ENCODE measurements at regions not wholly inside any gene's neighbourhood (a gene's known extent, or its start where the extent isn't known, plus 50 kb on each side); places are given as distances from the start of the nearest gene placed in this dataset.
A peak's percentile ranks its signal among the peaks of the same experiment; 100 is the strongest.
"Not testable (repeated sequence)": the region's sequence is repeated elsewhere in the genome, so short reads cannot be mapped to it uniquely, and the experiment has no call there.

DNA sequence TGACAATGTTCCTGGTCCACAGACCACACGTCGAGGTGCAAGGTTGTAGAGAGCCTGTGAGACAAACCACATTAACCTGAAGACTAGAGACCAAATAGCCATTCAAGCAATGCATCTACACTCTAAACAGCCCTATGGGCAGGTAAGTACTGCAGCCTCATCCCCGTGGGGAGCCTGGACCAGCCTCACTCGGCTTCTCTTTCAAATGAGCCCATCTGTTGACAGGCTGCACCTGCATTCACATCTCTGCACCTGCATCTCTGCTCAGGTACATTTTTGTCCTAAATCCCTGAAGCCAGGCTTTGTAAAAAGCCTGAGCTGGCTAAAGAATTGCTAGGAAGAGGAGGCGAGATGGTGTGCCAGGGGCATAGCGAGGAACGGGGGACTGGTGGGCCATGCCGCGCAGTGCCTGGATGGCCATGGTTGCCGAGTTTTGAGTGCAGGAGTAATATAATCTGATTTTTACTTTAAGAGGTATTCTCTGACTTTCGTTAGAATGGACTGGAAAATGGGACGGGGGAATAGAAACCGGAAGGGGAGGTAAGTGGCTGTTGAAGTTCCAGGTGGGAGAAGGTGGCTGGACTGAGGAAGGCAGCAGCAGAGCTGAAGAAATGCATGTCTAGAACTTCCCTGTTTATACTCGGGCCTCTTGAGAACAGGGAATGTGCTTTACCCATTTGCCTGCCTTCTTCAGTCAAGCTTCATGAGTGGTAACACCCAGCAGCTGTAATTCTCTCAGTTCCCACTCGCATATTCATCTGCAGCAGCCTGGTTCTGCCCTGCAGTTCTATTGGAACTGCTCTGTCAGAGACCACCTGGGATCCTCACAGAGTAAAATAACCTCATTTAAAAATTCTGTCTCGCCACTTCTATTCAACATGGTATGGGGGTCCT lies 226.4 kb downstream of the OPA1 start:
- Histone ChIP-seq H3K9ac (no peak overlapping the region), H2AFZ (no peak overlapping the region), H3K4me2 (ENCODE audit: low read length) (no peak overlapping the region), H3K4me3 (ENCODE audit: low read depth, low read length) (no peak overlapping the region), H3K27me3 (ENCODE audit: control insufficient read depth, insufficient read depth, low read length) (no peaks in the 10 kb centered on the region), H3K27ac (no peak overlapping the region), H3K36me3 (ENCODE audit: control insufficient read depth, insufficient read depth, low read length) (no peaks in the 10 kb centered on the region), H3K9me3 (ENCODE audit: control insufficient read depth, low read length) (no peaks in the 10 kb centered on the region), H3K4me1 (no peaks in the 10 kb centered on the region), H3K79me2 (no peaks in the 10 kb centered on the region)
- TF ChIP-seq, protein P1, sequence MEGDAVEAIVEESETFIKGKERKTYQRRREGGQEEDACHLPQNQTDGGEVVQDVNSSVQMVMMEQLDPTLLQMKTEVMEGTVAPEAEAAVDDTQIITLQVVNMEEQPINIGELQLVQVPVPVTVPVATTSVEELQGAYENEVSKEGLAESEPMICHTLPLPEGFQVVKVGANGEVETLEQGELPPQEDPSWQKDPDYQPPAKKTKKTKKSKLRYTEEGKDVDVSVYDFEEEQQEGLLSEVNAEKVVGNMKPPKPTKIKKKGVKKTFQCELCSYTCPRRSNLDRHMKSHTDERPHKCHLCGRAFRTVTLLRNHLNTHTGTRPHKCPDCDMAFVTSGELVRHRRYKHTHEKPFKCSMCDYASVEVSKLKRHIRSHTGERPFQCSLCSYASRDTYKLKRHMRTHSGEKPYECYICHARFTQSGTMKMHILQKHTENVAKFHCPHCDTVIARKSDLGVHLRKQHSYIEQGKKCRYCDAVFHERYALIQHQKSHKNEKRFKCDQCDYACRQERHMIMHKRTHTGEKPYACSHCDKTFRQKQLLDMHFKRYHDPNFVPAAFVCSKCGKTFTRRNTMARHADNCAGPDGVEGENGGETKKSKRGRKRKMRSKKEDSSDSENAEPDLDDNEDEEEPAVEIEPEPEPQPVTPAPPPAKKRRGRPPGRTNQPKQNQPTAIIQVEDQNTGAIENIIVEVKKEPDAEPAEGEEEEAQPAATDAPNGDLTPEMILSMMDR (IDR thresholded peaks at IDR 0.05) = no peak

DNA sequence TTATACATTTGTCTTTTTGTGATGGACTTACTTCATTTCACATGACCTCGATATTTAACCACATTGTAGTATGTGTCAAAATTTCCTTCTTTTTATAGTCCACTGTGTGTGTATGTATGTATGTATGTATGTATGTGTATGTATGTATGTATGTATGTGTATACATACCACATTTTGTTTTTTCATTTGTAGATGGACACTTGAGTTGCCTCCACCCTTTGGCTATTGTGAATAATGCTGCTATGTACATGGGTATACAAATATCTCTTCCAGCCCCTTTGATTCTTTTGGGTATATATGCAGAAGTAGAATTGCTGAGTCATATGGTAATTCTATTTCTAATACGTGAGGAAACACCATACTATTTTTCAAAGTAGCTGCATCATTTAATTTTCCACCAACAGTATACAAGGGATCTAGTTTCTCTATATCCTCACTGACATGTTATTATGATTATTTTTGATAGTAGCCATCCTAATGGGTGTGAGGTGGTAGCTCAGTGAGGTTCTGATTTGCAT lies 228.2 kb downstream of the OPA1 start:
- H3K27ac ChIP-seq = no peak overlapping the region
- H3K36me3 ChIP-seq (ENCODE audit: control insufficient read depth, insufficient read depth, low read length) = no peaks in the 10 kb centered on the region
- H2AFZ ChIP-seq = no peak overlapping the region
- no peaks in the 10 kb centered on the region for H3K79me2 ChIP-seq
- H3K9ac ChIP-seq = no peak overlapping the region
- H3K4me3 ChIP-seq (ENCODE audit: low read depth, low read length) = no peak overlapping the region
- H3K4me2 ChIP-seq (ENCODE audit: low read length) = no peak overlapping the region
- TF ChIP-seq, protein P1 (IDR thresholded peaks at IDR 0.05) = no peak
- no peaks in the 10 kb centered on the region for H3K27me3 ChIP-seq (ENCODE audit: control insufficient read depth, insufficient read depth, low read length)
- H3K4me1 ChIP-seq = peaks cover 13% of the 10 kb centered on the region
- H3K9me3 ChIP-seq (ENCODE audit: control insufficient read depth, low read length) = no peaks in the 10 kb centered on the region

DNA sequence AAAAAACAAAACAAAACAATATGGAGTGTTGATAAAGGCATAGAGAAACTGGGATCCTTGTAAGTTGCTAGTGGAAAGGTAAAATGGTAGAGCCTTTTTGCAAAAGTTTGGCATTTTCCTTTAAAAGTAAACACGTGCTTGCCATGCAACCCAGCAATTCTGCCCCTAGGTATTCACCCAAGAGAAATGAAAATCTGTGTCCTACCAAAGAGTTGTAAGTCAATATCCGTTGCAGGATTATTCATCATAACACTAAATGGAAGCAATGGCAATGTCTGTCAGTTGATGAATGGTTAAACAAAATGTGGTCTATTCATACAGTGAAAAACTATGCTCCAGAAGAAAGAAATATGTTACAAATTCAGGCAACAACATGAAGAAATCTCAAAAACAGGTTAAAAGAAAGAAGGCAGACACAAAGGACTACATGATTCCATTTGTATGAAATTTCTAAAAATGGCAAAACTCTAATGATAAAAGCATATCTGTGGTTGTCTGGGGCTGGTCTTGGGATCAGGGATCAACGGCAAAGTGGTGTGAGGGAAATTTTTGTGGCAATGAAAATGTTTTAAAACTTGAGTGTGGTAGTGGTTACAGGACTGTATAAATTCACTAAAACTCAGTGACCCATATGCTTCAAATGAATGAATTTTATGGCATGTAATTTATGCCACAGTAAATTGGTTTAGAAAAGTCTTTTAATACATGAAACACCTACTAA lies 229.6 kb downstream of the OPA1 start:
- Histone ChIP-seq H3K4me3 (ENCODE audit: low read depth, low read length) (no peak overlapping the region), H3K27ac (no peak overlapping the region), H3K9ac (no peak overlapping the region), H3K27me3 (ENCODE audit: control insufficient read depth, insufficient read depth, low read length) (no peaks in the 10 kb centered on the region), H3K79me2 (no peaks in the 10 kb centered on the region), H2AFZ (no peak overlapping the region), H3K4me2 (ENCODE audit: low read length) (no peak overlapping the region), H3K36me3 (ENCODE audit: control insufficient read depth, insufficient read depth, low read length) (no peaks in the 10 kb centered on the region), H3K9me3 (ENCODE audit: control insufficient read depth, low read length) (no peaks in the 10 kb centered on the region), H3K4me1 (peaks cover 26% of the 10 kb centered on the region)
- TF ChIP-seq, protein P1 (IDR thresholded peaks at IDR 0.05) = no peak

DNA sequence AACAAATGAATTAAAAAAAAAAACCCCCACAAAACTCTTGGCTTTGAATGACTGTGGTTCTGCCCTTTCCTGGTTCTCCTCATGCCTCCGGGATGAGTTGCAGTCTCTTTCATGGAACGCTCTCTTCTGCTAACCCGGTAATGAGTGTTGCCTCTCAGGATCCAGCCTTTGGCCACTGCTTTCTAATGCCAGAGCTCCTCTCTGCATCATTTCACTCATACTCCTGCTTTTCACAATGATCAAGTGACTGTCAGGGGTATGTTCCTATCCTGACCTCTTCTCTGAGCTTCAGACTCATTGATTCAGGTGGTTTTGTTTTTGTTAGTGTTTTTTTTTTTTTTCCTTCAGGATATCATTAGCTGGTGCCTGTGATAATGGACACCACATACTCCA lies 230.2 kb downstream of the OPA1 start:
- not testable (repeated sequence) for H3K4me3 ChIP-seq (ENCODE audit: low read depth, low read length); H3K9me3 ChIP-seq (ENCODE audit: control insufficient read depth, low read length); H3K4me2 ChIP-seq (ENCODE audit: low read length); H2AFZ ChIP-seq; H3K27me3 ChIP-seq (ENCODE audit: control insufficient read depth, insufficient read depth, low read length); H3K9ac ChIP-seq; H3K79me2 ChIP-seq; H3K36me3 ChIP-seq (ENCODE audit: control insufficient read depth, insufficient read depth, low read length); H3K27ac ChIP-seq
- peaks cover 32% of the 10 kb centered on the region for H3K4me1 ChIP-seq

DNA sequence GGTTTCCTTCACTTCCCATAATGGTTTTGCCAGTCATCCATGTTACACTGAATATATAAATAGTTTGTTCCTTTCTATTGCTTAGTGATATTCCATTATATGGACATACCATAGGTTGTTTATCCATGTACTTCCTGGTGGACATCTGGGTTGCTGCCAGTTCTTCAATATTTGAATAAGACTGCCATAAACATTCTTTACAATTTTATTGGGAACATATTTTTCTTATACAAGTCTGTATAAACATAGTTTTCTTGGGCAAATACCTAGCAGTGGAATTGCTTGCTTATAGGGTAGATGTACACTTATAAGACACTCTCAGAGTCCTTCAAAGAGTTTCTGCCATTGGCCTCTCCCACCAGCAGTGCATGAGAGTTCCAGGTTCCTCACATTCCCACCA lies 231.4 kb downstream of the OPA1 start:
- Histone ChIP-seq H3K4me2 (ENCODE audit: low read length) (no peak overlapping the region), H3K4me1 (peaks cover 42% of the 10 kb centered on the region), H3K36me3 (ENCODE audit: control insufficient read depth, insufficient read depth, low read length) (no peaks in the 10 kb centered on the region), H3K9ac (no peak overlapping the region), H3K9me3 (ENCODE audit: control insufficient read depth, low read length) (no peaks in the 10 kb centered on the region), H3K27me3 (ENCODE audit: control insufficient read depth, insufficient read depth, low read length) (no peaks in the 10 kb centered on the region), H3K4me3 (ENCODE audit: low read depth, low read length) (no peak overlapping the region), H3K27ac (peak overlapping the region; percentile 96), H2AFZ (no peak overlapping the region), H3K79me2 (no peaks in the 10 kb centered on the region)
- TF ChIP-seq, protein P1 (IDR thresholded peaks at IDR 0.05) = no peak
